Tongue (tissue), 1 donor: ENCODE measurements at regions not wholly inside any gene's neighbourhood (a gene's known extent, or its start where the extent isn't known, plus 50 kb on each side); places are given as distances from the start of the nearest gene placed in this dataset.

Experiments
- DNase-seq: peaks from one replicate; pipeline ENCODE4 v3.0.0-alpha.2; 2015

- DNase-seq = no peak
Observed at GRCh38 chr15:26179906-26180305, 316.8 kb upstream of the ATP10A start.

GRCh38 chr15:26178640-26179220, 315.6 kb upstream of the ATP10A start:
- no peak for DNase-seq

DNA sequence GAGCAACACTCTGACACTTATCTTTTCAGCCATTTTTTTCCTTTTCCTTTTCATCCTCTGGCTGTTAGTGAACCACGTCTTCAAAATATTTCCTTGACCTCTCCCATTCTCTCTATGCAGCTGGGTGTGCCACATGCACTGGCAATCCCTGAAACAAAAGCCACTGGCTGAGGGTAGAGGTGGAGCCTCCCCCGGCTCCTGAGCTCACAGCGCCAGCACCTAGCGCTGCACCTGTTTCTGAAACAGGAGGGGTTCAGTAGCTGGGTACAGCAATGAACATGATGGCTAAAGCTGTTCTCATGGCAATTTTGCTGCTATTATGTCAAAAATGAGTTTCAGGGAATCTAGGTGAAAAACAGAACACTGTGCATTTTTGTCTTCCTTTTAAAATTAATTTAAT, 314.7 kb upstream of the ATP10A start:
- no peak for DNase-seq

DNA sequence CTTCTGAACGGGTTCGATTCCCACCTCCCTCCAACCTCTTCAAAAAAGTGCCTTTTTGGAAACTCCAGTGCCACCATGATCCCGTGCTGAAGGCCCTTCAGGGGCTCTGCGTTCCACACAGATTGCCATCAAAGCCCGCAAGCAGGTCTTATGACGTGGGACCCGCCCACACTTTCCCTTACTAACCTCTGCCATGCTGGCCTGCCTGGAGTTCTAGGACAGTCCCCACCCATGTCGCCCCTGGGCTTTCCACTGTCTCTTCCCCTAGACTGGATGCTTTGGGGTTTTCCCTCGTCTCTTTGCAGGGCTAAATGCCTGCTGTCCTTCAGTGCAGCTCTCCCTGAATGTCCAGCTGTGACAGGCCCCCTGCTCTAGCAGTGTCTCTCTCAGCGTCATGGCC, 313.7 kb upstream of the ATP10A start:
- no peak for DNase-seq

- no peak for DNase-seq
Observed at GRCh38 chr15:26171266-26171665, 308.1 kb upstream of the ATP10A start.

DNA sequence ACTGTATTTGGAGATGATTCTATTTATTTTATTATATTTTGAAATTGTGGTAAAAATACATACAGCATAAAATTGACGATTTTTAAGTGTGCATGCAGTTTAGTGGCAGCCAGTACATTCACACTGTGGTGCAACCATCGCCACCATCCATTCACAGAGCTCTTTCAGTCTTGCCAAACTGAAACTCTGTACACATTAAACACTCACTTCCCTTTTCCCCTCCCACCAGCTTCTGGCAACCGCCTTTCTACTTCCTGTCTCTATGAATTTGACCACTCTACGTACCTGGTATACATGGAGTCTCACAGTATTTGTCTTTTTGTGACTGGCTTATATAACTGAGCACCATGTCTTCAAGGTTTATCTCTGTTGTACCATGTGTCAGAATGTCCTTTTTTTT, 303.3 kb upstream of the ATP10A start:
- DNase-seq = no peak

DNA sequence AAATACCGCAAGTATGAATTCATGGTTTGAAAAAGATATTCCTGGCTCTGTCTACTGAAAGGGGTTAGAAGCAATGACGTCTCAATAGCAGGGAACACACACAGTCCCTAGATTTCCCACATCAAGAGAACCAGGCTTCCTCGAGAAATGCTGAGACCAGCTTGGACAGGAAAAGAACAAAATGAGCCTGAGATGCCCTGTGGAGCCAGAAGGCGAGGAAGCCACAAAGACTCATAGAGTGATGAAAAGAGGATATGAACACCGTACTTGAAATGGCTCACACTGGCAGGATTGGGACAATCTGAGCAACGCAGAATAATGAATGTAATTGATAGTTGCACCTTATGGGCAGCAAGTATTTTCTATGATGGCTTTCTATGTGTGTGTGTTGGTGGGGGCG, 302.4 kb upstream of the ATP10A start:
- DNase-seq = no peak

DNA sequence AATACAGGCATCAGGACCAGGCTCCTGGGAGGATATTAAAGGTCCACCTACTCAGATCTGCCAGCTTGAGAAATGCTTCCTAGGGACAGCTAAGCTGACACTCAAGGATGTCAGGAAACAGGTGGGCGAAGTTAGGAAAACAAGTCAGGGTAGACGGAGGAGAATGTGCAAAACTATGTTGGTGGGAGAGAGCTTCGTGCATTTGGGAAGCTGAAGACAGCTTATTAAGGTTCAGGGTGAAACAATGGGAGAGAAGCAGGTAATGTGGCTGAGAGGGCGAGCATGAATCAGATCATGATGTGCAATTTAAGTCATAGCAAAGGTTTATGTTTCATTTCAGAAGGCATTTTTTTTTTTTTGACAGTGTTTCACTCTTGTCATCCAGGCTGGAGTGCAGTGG, 297.2 kb upstream of the ATP10A start:
- no peak for DNase-seq

- no peak for DNase-seq
Observed at GRCh38 chr15:26158176-26158575, 295.0 kb upstream of the ATP10A start.

DNA sequence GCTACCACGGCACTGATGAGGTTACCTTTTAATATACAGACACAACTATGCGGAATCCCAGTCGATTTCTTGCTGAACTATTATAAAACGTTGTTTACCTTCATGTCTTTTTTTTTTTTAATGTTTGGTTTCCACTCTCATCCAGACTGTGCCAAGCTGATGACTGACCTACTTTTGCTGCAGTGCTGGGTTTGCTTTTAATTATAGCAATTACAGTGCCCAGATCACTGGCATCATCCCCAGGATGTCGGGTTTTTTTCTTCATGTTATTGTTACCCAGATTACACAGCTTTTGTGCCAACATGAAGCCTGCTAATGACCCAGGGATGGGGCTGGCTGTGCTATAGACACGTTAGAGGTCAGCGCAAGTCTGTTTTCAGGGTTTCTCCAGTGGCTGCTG, 294.0 kb upstream of the ATP10A start:
- peak; percentile 1 for DNase-seq

DNA sequence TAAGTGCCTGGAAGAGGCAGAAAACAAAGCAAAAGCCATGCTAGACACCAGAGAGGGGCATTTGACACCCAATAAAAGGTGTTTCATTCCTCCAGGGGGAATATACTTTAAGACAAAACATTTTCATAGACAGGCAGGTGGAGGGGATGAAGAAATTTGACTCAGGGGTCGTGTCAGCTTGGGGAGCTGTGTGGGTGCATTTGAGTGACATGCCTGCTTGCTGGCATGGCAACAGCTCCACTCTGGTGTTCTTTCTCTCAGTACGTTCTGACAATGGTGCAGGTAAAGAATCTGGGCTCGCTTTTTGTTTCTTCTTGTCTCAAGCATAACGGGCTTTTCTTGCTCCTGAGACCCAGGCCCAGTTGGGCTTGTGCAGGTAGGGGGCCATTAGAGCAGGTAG, 292.9 kb upstream of the ATP10A start:
- no peak for DNase-seq

DNA sequence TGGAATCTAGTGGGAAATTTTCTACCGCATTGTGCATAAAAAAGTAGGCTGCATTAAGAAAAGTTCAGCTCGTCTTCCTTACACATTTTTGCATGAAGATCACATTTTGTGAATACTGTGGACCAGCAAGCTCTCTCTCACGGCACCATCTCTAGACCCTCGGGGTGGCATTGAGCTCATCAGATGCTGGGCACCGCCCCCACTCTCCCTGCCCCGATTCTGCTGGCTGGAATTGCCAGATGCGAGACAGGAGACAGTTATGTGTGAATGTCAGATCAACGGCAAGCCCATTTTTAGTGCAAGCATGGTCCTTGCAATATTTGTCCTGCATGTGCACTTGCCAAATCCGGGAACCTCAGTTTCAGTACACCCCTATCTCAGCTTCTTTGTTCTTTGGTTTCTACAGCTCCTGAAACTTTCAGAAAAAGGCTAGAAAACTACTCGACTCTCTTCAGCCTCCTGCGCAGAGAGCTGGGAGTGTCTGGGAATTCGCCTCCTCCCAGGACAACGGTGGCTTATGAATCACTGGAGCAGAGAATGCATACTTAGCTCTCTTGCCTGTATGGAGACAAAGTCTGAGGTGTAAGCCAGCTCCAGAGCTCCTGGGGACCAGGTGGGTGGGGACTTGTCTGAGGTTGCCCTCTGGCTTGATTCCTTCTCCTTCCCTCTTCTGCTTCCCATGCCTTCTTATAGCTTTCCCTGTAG, 285.2 kb upstream of the ATP10A start:
- DNase-seq = no peak

GRCh38 chr15:26146202-26146601, 283.1 kb upstream of the ATP10A start:
- DNase-seq = no peak

DNA sequence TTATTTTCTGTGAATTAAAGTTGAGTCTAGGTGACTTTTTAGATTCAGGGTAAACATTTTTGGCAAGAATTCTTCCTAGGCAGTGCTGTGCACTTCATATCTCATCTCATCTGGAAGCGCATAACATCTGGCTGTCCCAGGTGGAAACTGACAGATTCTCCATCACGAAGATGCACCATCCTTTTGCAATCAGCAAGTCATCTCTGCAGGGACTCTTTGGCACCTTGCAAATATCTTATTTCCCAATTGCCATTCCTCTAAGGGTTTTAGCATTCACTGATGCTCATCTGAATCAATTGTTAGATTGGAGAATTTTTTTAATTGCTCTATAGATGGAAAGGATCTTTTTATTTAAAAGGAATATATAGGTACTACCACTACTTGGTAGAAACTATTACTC, 282.7 kb upstream of the ATP10A start:
- DNase-seq = no peak

- DNase-seq = peak; percentile 58
Observed at GRCh38 chr15:26144836-26145235, 281.7 kb upstream of the ATP10A start.

GRCh38 chr15:26143221-26143620, 280.1 kb upstream of the ATP10A start:
- no peak for DNase-seq

- no peak for DNase-seq
Observed at GRCh38 chr15:26134812-26135211, 271.7 kb upstream of the ATP10A start.

DNA sequence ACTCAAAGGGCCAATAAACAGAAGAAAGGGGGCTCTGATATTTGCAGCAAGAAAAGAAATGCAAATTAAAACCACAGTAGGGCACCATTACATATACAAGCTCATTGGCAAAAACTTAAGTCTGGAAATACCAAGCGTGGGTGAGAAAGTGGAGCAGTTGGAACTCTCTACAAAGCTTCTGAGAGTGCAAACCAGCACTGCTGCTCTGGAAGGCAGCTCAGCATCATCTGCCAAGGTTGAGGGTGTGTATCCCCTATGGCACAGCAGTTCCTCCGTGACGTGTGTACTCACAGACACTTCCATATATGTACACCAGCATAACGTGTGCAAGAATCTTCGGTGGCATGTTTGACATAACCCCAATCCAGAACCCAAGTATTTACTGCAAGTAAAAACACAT, 271.0 kb upstream of the ATP10A start:
- DNase-seq = no peak

DNA sequence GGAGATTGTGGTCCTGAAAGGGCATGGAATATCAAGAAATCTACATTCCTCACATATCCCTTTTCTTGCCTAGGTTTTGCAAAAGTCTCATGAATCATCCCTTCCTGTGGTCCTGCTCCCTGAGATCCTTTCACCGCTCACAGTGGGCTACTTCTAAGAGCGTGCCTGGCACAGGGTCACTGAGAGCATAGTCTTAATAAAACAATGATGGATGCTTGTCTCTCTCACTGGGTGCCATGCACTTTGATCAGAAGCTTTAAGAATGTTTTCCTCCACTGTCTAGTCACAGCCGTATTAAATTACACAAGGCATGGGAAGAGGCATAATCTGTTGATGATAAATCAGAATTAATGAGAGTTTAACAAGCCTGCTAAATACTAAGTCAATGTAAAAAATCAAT, 269.7 kb upstream of the ATP10A start:
- DNase-seq = no peak

DNA sequence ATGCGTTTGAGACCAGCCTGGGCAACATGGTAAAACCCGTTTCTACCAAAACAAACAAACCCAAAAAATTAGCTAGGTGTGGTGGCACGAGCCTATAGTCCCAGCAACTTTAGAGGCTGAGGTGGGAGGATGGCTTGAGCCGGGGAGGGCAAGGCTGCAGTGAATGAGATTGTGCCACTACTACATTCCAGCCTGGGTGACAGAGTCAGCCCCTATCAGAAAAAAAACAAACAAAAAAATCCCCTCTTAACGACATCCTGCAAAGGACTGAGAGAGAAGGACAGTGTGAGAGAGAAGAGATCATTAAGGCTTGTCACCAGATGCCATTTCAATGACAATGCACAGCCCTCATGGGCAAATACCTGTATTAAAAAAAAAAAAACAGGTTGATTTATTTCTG, 266.7 kb upstream of the ATP10A start:
- no peak for DNase-seq

DNA sequence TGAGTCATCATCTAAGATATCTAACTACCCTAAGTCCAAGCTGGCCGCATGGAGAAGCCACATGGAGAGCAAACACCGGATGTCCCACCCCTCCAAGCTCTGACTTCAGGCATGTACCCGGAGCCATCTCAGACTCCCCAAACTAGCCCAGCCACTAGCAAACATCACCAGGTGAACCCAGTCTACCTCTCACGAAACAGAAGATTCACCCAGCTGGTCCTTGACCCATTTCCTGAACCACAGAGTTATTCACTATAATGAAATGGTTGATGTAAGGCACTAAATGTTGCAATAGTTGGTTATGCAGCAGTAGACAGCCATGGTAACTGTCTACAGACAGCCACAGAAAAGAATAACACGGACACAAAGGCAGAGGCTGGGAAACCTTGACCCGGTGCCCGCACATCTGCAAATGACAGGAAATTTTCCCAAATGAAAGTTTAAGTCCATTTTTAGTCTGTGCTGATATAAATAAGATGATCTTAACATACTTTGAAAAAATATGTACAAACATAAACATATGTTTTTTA, 265.5 kb upstream of the ATP10A start:
- no peak for DNase-seq

GRCh38 chr15:26126819-26127387, 263.8 kb upstream of the ATP10A start:
- no peak for DNase-seq

DNA sequence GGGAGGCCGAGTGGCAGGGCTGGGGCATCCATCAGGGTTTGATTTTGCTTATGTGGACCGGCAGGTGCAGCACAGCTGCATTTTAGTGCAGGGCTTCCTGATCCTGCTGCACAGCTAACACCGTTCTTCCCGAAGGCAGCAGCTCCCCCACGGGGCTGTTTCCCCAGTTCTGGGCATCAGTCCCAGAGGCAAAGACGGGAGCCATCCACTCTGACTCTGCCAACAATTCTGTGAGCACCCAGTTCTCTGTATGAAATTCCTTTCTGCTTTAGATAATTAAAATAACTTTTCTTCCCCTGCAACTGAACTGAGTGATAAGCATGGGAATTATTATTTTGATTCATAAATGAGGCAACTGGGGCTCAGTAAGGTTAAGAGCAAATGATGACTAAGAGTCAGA, 262.9 kb upstream of the ATP10A start:
- no peak for DNase-seq

DNA sequence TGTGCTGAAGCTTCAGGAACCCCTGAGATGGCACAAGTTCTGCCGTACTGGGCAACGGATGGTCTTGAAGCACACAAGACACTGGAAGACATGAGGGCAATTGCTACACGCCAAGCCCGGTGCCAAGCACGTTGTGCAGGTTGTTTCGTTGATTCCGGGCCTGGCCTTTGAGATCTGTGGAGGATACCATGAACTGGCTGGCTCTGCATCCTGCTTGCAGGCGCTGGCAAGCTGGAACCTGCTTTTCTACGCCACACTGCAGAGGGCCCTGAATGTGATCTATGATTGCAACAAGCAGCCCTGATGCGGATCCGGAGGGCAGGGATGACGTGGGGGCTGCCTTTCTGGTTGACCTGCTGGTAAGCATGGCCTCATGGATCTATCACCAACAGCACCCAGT, 262.5 kb upstream of the ATP10A start:
- DNase-seq = no peak
